H9 (cell line): ENCODE measurements at regions not wholly inside any gene's neighbourhood (a gene's known extent, or its start where the extent isn't known, plus 50 kb on each side); places are given as distances from the start of the nearest gene placed in this dataset.

Source experiments
- DNase-seq: peaks from one replicate; pipeline ENCODE4 v3.0.0-alpha.2; 2017
- H2AFZ ChIP-seq: one replicate; pipeline ENCODE4 v1.6.1; 2013; ENCODE audit warnings: mild to moderate bottlenecking, low read length, control low read depth, moderate library complexity
- H2AK5ac ChIP-seq: 2 replicates; pipeline ENCODE4 v1.6.1; 2013; ENCODE audit warnings: low read length, control low read depth, mixed read lengths; ENCODE audit not compliant: insufficient read length
- H2BK120ac ChIP-seq: one replicate; pipeline ENCODE4 v1.6.1; 2013; ENCODE audit warnings: low read depth, mild to moderate bottlenecking, low read length, control low read depth, inconsistent platforms; ENCODE audit not compliant: poor library complexity, severe bottlenecking
- H2BK12ac ChIP-seq: 2 replicates; pipeline ENCODE4 v1.6.1; 2013; ENCODE audit warnings: low read length, control low read depth, mixed read lengths, low read depth; ENCODE audit not compliant: insufficient read length
- H2BK15ac ChIP-seq: 2 replicates; pipeline ENCODE4 v1.6.1; 2013; ENCODE audit warnings: low read depth, low read length, control low read depth
- H2BK20ac ChIP-seq: one replicate; pipeline ENCODE4 v1.6.1; 2013; ENCODE audit warnings: low read depth, mild to moderate bottlenecking, low read length, control low read depth, inconsistent platforms; ENCODE audit not compliant: poor library complexity, severe bottlenecking
- H2BK5ac ChIP-seq: 2 replicates; pipeline ENCODE4 v1.6.1; 2013; ENCODE audit warnings: low read length, control low read depth, mixed read lengths; ENCODE audit not compliant: insufficient read length
- H3K14ac ChIP-seq: 2 replicates; pipeline ENCODE4 v1.6.1; 2013; ENCODE audit warnings: low read length, control low read depth; ENCODE audit not compliant: insufficient read depth
- H3K18ac ChIP-seq: 2 replicates; pipeline ENCODE4 v1.6.1; 2013; ENCODE audit warnings: low read depth, mild to moderate bottlenecking, mixed read lengths, low read length, control low read depth; ENCODE audit not compliant: insufficient read length
- H3K23ac ChIP-seq: 2 replicates; pipeline ENCODE4 v1.6.1; 2013; ENCODE audit warnings: low read length, control low read depth, mixed read lengths, low read depth; ENCODE audit not compliant: insufficient read length
- H3K23me2 ChIP-seq: 2 replicates; pipeline ENCODE4 v1.6.1; 2013; ENCODE audit warnings: low read depth, mild to moderate bottlenecking, mixed read lengths, low read length, control low read depth; ENCODE audit not compliant: insufficient read length, poor library complexity, severe bottlenecking
- H3K27ac ChIP-seq: 2 replicates; pipeline ENCODE4 v1.5.1; 2013; ENCODE audit warnings: low read length, control low read depth, mixed read lengths, low read depth; ENCODE audit not compliant: insufficient read length
- H3K27me3 ChIP-seq: 2 replicates; pipeline ENCODE4 v1.6.1; 2013; ENCODE audit warnings: low read length, control low read depth, inconsistent platforms; ENCODE audit not compliant: insufficient read depth
- H3K4ac ChIP-seq: 2 replicates; pipeline ENCODE4 v1.6.1; 2013; ENCODE audit warnings: low read depth, mild to moderate bottlenecking, control low read depth, inconsistent platforms, low read length, moderate library complexity
- H3K4me1 ChIP-seq: 2 replicates; pipeline ENCODE4 v1.6.1; 2013; ENCODE audit warnings: low read length, control low read depth, inconsistent platforms; ENCODE audit not compliant: insufficient read depth
- H3K4me2 ChIP-seq: 2 replicates; pipeline ENCODE4 v1.6.1; 2013; ENCODE audit warnings: low read length, control low read depth, mixed read lengths; ENCODE audit not compliant: insufficient read length, insufficient read depth
- H3K56ac ChIP-seq: 2 replicates; pipeline ENCODE4 v1.6.1; 2013; ENCODE audit warnings: low read depth, mild to moderate bottlenecking, mixed read lengths, low read length, control low read depth; ENCODE audit not compliant: insufficient read length
- H3K79me1 ChIP-seq: 2 replicates; pipeline ENCODE4 v1.6.1; 2013; ENCODE audit warnings: low read depth, mild to moderate bottlenecking, moderate library complexity, low read length, control low read depth, inconsistent platforms; ENCODE audit not compliant: insufficient read depth, poor library complexity, severe bottlenecking
- H3K79me2 ChIP-seq: 2 replicates; pipeline ENCODE4 v1.6.1; 2013; ENCODE audit warnings: low read length, control low read depth, inconsistent platforms; ENCODE audit not compliant: insufficient read depth
- H3K9ac ChIP-seq: 2 replicates; pipeline ENCODE4 v1.6.1; 2013; ENCODE audit warnings: low read length, control low read depth, mixed read lengths; ENCODE audit not compliant: insufficient read length; ENCODE audit errors: extremely low read depth
- H3K9me3 ChIP-seq: one replicate; pipeline ENCODE4 v1.6.1; 2013; ENCODE audit warnings: low read depth, low read length, inconsistent platforms; ENCODE audit not compliant: control insufficient read depth
- H3T11ph ChIP-seq: one replicate; pipeline ENCODE4 v1.6.1; 2013; ENCODE audit warnings: mild to moderate bottlenecking, low read length, control low read depth, inconsistent platforms
- H4K20me1 ChIP-seq: one replicate; pipeline ENCODE4 v1.6.1; 2013; ENCODE audit not compliant: control insufficient read depth, insufficient read length, insufficient read depth
- H4K5ac ChIP-seq: 2 replicates; pipeline ENCODE4 v1.6.1; 2013; ENCODE audit warnings: low read depth, mild to moderate bottlenecking, mixed read lengths, low read length, control low read depth; ENCODE audit not compliant: insufficient read length
- H4K8ac ChIP-seq: replicated peaks from 2 replicates; pipeline ENCODE4 v1.6.1; 2013; ENCODE audit warnings: low read length, control low read depth, mixed read lengths, low read depth; ENCODE audit not compliant: insufficient read length
- H4K91ac ChIP-seq: 2 replicates; pipeline ENCODE4 v1.6.1; 2013; ENCODE audit warnings: low read depth, mild to moderate bottlenecking, moderate library complexity, mixed read lengths, low read length, control low read depth; ENCODE audit not compliant: insufficient read length
- H3K27ac Mint-ChIP-seq, 3 experiments: 2 replicates in 2 of 3; 3 replicates in 1 of 3; pipeline ENCODE4 v1.8.0; 2020 to 2021; ENCODE audit warnings: mixed read lengths in 3 of 3, mild to moderate bottlenecking in 1 of 3, moderate library complexity in 1 of 3
- H3K27me3 Mint-ChIP-seq: 2 replicates; pipeline ENCODE4 v1.8.0; 2021; ENCODE audit warnings: low read depth, mild to moderate bottlenecking, moderate library complexity, mixed read lengths
- H3K36me3 Mint-ChIP-seq, 3 experiments: 2 replicates in 2 of 3; 3 replicates in 1 of 3; pipeline ENCODE4 v1.8.0; 2020 to 2021; ENCODE audit warnings: low read depth in 3 of 3, mixed read lengths in 3 of 3; ENCODE audit not compliant: insufficient read depth in 1 of 3
- H3K4me1 Mint-ChIP-seq, 2 experiments: 2 replicates each; pipeline ENCODE4 v1.8.0; 2020; ENCODE audit warnings: mixed read lengths in 2 of 2
- H3K4me3 Mint-ChIP-seq, 2 experiments: 2 replicates in 1 of 2; 3 replicates in 1 of 2; pipeline ENCODE4 v1.8.0; 2020 to 2021; ENCODE audit warnings: mild to moderate bottlenecking in 2 of 2, mixed read lengths in 2 of 2, moderate library complexity in 1 of 2
- H3K9me3 Mint-ChIP-seq, 2 experiments: 2 replicates in 1 of 2; 3 replicates in 1 of 2; pipeline ENCODE4 v1.8.0; 2020; ENCODE audit warnings: mild to moderate bottlenecking in 2 of 2, mixed read lengths in 2 of 2, moderate library complexity in 1 of 2
- CTCF ChIP-seq: fragments of 200-600 bp; sonication (generic); conservative IDR thresholded peaks from 3 replicates; pipeline ENCODE4 v1.8.0; 2021; ENCODE audit warnings: antibody characterized with exemption, mild to moderate bottlenecking

- Histone ChIP-seq H2BK5ac (no peak overlapping the region), H3K18ac (no peak overlapping the region), H3K79me1 (no peaks in the 10 kb centered on the region), H3K9ac (no peak overlapping the region), H2BK120ac (no peak overlapping the region), H4K91ac (no peak overlapping the region), H3K27ac (no peak overlapping the region), H3K23ac (no peak overlapping the region), H2BK12ac (no peak overlapping the region), H3T11ph (no peak overlapping the region), H2AK5ac (no peak overlapping the region), H4K8ac (no peak overlapping the region), H3K4me2 (no peak overlapping the region), H3K27me3 (no peaks in the 10 kb centered on the region), H2BK15ac (no peak overlapping the region), H3K14ac (no peak overlapping the region), H3K9me3 (no peaks in the 10 kb centered on the region), H4K20me1 (no peaks in the 10 kb centered on the region), H2BK20ac (no peak overlapping the region), H3K79me2 (no peaks in the 10 kb centered on the region), H3K4me1 (no peaks in the 10 kb centered on the region), H3K4ac (no peak overlapping the region), H2AFZ (no peak overlapping the region), H3K23me2 (no peaks in the 10 kb centered on the region), H3K56ac (no peak overlapping the region), H4K5ac (no peak overlapping the region)
- H3K9me3 Mint-ChIP-seq, result no peaks in the 10 kb centered on the region
- no peak overlapping the region for H3K4me3 Mint-ChIP-seq
- no peaks in the 10 kb centered on the region for H3K27me3 Mint-ChIP-seq
- H3K36me3 Mint-ChIP-seq, result no peaks in the 10 kb centered on the region
- no peak overlapping the region for H3K27ac Mint-ChIP-seq
- no peak for DNase-seq
- no peak for TF ChIP-seq CTCF
- peaks cover 0 to 4% of the 10 kb centered on the region in 2 experiments; a peak in 1 of 4 replicates for H3K4me1 Mint-ChIP-seq
These were observed 106.5 kb downstream of the WNT5A start for GRCh38 chr3:55380561-55380960.
